Esophagus squamous epithelium (tissue), 5 donors: ENCODE measurements at regions not wholly inside any gene's neighbourhood (a gene's known extent, or its start where the extent isn't known, plus 50 kb on each side); places are given as distances from the start of the nearest gene placed in this dataset.

ENCODE experiments used
- DNase-seq: peaks from one replicate; lab custom pipeline; 2025; lab: John Stamatoyannopoulos, UW
- H3K27ac ChIP-seq, 4 donors: fragments of 200-600 bp; sonication (generic); one replicate each; pipeline ENCODE4 v1.5.1; 2016 to 2019; ENCODE audit warnings: mild to moderate bottlenecking in 1 of 4
- H3K27me3 ChIP-seq, 4 donors: fragments of 200-600 bp; sonication (generic); 1 replicate in 3 of 4; 2 replicates in 1 of 4; pipeline versions ENCODE4 v1.5.1 to v1.6.0; 2017 to 2021; ENCODE audit warnings: antibody characterized with exemption in 1 of 4
- H3K36me3 ChIP-seq, 3 donors: fragments of 200-600 bp; sonication (generic); one replicate each; pipeline ENCODE4 v1.5.1; 2016 to 2019
- H3K4me1 ChIP-seq, 3 donors: fragments of 200-600 bp; sonication (generic); one replicate each; pipeline ENCODE4 v1.5.1; 2017 to 2019
- H3K4me3 ChIP-seq, 4 donors: fragments of 200-600 bp; sonication (generic); 1 replicate in 3 of 4; 2 replicates in 1 of 4; pipeline ENCODE4 v1.5.1; 2016 to 2019; ENCODE audit warnings: mild to moderate bottlenecking in 2 of 4, moderate library complexity in 1 of 4
- H3K9me3 ChIP-seq, 3 donors: fragments of 200-600 bp; sonication (generic); one replicate each; pipeline ENCODE4 v1.5.1; 2016 to 2019
- POLR2A ChIP-seq, 4 donors: fragments of 450-650 bp; IDR thresholded peaks; one replicate each; pipeline ENCODE4 v1.6.1; 2017; ENCODE audit warnings: antibody characterized with exemption in 4 of 4, mild to moderate bottlenecking in 4 of 4, moderate library complexity in 3 of 4
- WGBS, 2 donors: methylation state at CpG; one replicate each; pipeline ENCODE4 v1.1.5; 2018; 5-methylcytosine and 5-hydroxymethylcytosine counted together
- intact Hi-C: fragments of 100-400 bp; cut with DNase I; formaldehyde crosslinking; loops from one replicate; pipeline ENCODE4 v1.15.0; 2022
- TF ChIP-seq, protein P1 (sequence below), 6 experiments: fragments of 450-650 bp in 4 of 6; fragments of 200-600 bp in 2 of 6; sonication (generic) in 2 of 6; IDR thresholded peaks; one replicate each; pipeline ENCODE4 v1.5.1; 2016 to 2019; ENCODE audit warnings: antibody characterized with exemption in 6 of 6, mild to moderate bottlenecking in 4 of 6, moderate library complexity in 4 of 6
- donor health status: DM: yes; HTN: yes; CAD: no.

GRCh38 chr6:21733311-21733710 is 139.8 kb downstream of the SOX4 start:
- H3K9me3 ChIP-seq: no peaks in the 10 kb centered on the region
- H3K4me1 ChIP-seq: peaks cover 0 to 14% (median 9%) of the 10 kb centered on the region in 3 donors
- no peak for DNase-seq
- H3K4me3 ChIP-seq: no peak overlapping the region
- H3K27ac ChIP-seq: no peak overlapping the region
- H3K27me3 ChIP-seq: no peaks in the 10 kb centered on the region
- no peaks in the 10 kb centered on the region for H3K36me3 ChIP-seq
- intact Hi-C loops: no loop called here
- TF ChIP-seq, protein P1, sequence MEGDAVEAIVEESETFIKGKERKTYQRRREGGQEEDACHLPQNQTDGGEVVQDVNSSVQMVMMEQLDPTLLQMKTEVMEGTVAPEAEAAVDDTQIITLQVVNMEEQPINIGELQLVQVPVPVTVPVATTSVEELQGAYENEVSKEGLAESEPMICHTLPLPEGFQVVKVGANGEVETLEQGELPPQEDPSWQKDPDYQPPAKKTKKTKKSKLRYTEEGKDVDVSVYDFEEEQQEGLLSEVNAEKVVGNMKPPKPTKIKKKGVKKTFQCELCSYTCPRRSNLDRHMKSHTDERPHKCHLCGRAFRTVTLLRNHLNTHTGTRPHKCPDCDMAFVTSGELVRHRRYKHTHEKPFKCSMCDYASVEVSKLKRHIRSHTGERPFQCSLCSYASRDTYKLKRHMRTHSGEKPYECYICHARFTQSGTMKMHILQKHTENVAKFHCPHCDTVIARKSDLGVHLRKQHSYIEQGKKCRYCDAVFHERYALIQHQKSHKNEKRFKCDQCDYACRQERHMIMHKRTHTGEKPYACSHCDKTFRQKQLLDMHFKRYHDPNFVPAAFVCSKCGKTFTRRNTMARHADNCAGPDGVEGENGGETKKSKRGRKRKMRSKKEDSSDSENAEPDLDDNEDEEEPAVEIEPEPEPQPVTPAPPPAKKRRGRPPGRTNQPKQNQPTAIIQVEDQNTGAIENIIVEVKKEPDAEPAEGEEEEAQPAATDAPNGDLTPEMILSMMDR (IDR thresholded peaks at IDR 0.05): no peak
- WGBS, 2 donors: 62 to 68% methylated on average over 1 of the region's 1 CpG

DNA sequence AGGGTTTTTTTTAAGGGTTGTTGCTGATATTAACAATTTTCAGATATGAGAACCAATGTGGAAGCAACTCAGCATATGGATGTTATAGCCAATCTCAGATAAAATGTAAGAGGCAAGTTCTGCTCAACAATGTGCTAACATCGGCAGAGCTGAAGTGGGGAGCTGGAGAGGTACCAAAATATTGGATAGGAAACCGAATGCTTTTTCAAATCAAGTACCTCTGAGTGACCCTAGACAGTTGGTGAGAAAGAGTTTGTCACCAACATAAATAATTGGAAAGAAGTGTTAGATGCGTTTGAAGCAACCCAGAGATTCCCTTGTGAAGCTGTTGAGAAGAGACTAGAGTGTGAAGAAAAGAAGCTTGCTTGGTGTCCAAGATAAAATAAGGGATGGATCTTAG is 140.7 kb downstream of the SOX4 start:
- no peak for TF ChIP-seq POLR2A (IDR thresholded peaks at IDR 0.05)
- TF ChIP-seq, protein P1 (IDR thresholded peaks at IDR 0.05): no peak
- no peak overlapping the region for H3K4me3 ChIP-seq
- no peaks in the 10 kb centered on the region for H3K9me3 ChIP-seq
- H3K4me1 ChIP-seq: peaks cover 0 to 22% (median 9%) of the 10 kb centered on the region in 3 donors
- 81 to 92% methylated on average over 3 of the region's 3 CpGs for WGBS, 2 donors
- no peaks in the 10 kb centered on the region for H3K27me3 ChIP-seq
- no peak for DNase-seq
- intact Hi-C loops: no loop called here
- H3K36me3 ChIP-seq: no peaks in the 10 kb centered on the region
- no peak overlapping the region for H3K27ac ChIP-seq

DNA sequence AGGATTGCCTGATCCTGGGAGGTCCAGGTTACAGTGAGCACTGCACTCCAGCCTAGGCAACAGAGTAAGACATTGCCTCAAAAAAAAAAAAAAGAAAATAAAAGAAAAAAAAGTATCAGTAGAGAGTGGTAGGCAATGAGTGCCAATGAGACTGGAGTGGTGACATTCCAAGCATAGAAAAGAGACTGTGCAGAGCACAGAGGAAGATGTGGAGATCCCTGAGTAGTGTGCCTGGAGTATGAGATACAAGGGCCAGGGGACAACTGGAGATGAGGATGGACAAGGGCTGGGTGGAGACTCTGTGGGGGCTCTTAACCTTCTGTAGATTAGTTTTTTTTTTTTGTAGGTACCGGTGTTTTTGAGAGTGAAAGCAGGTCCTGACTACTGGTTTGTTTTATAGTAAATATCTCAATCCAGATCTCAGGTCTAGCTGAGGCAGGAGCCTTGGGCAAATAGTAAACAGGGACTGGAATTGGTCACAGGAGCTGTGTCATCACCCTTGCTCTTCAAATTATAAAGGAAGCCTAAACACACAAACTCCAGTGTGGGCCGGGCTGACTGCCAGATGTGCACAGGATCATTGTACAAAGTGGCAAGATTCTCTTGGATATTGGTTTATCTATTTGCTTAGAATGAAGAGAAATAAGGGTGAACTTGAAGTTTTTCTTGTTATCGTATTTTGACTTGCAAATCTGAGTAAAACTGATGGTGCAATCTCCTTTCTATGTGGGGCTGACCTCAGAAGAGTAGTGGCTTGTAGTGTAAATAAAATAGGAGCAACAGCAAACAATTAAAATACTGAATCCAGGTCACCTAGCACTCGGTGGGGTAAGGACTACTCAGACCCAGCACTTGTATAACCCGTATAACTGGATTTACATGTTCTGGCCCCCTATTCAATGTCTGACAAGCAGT is 144.9 kb downstream of the SOX4 start:
- H3K27ac ChIP-seq: no peak overlapping the region
- no peaks in the 10 kb centered on the region for H3K27me3 ChIP-seq
- no peaks in the 10 kb centered on the region for H3K9me3 ChIP-seq
- intact Hi-C loops: no loop called here
- 64 to 73% methylated on average over 5 of the region's 5 CpGs for WGBS, 2 donors
- H3K4me1 ChIP-seq: peaks cover 0 to 29% (median 8%) of the 10 kb centered on the region in 3 donors
- H3K36me3 ChIP-seq: no peaks in the 10 kb centered on the region
- no peak for TF ChIP-seq POLR2A (IDR thresholded peaks at IDR 0.05)
- TF ChIP-seq, protein P1 (IDR thresholded peaks at IDR 0.05): no peak
- DNase-seq: no peak
- H3K4me3 ChIP-seq: no peak overlapping the region

DNA sequence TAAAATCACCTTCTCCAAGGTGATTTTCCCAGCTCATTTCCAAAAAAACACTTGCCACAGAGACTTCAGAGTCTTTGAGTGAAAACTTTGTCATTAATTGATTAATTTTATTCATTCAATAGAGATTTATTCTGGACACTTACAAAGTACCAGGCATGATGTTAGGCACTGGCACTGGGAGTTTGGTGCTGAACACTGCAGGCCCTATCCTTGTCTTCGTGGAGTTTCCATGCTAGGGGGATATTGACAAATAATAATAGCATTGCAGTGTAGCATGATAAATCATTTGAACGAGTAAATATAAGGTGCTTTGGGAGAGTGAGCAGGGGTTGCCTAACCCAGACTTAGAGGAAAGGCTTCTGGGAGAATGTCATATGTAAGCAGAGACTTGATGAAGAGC is 145.7 kb downstream of the SOX4 start:
- 65 to 82% methylated on average over 2 of the region's 2 CpGs for WGBS, 2 donors
- no peak overlapping the region for H3K27ac ChIP-seq

GRCh38 chr6:21739838-21740237 is 146.3 kb downstream of the SOX4 start:
- 70 to 75% methylated on average over 5 of the region's 5 CpGs for WGBS, 2 donors
- Histone ChIP-seq H3K27me3 (no peaks in the 10 kb centered on the region), H3K36me3 (no peaks in the 10 kb centered on the region), H3K27ac (peak overlapping the region in 1 of 4 donors; percentile 66), H3K4me3 (no peak overlapping the region), H3K4me1 (peaks cover 0 to 29% (median 8%) of the 10 kb centered on the region in 3 donors), H3K9me3 (no peaks in the 10 kb centered on the region)
- intact Hi-C loops: no loop called here
- no peak for TF ChIP-seq POLR2A (IDR thresholded peaks at IDR 0.05)
- TF ChIP-seq, protein P1 (IDR thresholded peaks at IDR 0.05): no peak
- no peak for DNase-seq

More for the DNA sequence above, 145.7 kb downstream of the SOX4 start:
- intact Hi-C loops: no loop called here
- H3K9me3 ChIP-seq: no peaks in the 10 kb centered on the region
- TF ChIP-seq, protein P1 (IDR thresholded peaks at IDR 0.05): no peak
- TF ChIP-seq POLR2A (IDR thresholded peaks at IDR 0.05): no peak
- peaks cover 0 to 29% (median 8%) of the 10 kb centered on the region in 3 donors for H3K4me1 ChIP-seq
- no peaks in the 10 kb centered on the region for H3K36me3 ChIP-seq
- no peak for DNase-seq
- H3K27me3 ChIP-seq: no peaks in the 10 kb centered on the region
- no peak overlapping the region for H3K4me3 ChIP-seq
